GM12872 (cell line): ENCODE measurements at regions not wholly inside any gene's neighbourhood (a gene's known extent, or its start where the extent isn't known, plus 50 kb on each side); places are given as distances from the start of the nearest gene placed in this dataset.
A peak's percentile ranks its signal among the peaks of the same experiment; 100 is the strongest.

Experiments used
- CTCF ChIP-seq: IDR thresholded peaks from 3 replicates; pipeline ENCODE4 v1.5.1; 2011; ENCODE audit warnings: low read depth, mild to moderate bottlenecking, low read length, moderate library complexity; ENCODE audit not compliant: insufficient read depth

DNA sequence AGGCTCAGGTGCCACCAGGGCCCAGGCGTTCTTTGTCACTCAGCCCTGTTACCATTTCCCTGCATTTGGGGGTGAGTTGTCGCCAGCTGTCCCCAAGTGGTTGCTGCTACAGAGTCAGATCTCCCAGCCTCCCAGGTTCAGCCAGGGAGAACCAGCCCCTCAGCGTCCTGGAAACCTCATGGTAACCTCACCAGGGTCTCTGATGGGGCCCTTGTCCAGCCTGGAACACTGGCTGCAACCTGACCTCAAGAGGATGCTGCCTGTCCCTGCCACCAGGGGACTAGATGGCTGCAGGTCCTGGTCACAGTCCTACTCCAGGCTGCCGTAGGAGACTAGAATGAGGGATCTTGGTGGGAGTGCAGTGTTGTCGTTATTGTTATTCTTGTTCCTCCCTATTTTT lies 228.3 kb upstream of the PDE10A start:
- no peak for TF ChIP-seq CTCF

DNA sequence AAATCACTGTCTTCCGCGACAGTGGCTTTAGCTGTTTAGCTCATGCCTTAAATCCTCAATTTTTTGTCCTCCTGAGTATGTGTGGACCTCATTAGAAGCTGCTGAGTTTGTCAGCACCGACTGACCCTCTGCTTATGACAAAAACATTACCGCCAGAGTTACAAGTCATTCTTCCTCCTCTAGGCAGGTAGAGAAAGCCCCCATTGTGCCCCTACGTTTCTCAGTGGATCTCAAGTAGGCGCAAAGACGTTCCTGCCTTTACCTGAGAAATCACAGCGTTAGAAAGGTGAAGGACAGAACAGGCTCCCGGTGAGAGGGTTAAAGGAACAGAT lies 227.3 kb upstream of the PDE10A start:
- no peak for TF ChIP-seq CTCF

- TF ChIP-seq CTCF = peak; percentile 50
Observed at GRCh38 chr6:165889636-165890403, 226.8 kb upstream of the PDE10A start.

DNA sequence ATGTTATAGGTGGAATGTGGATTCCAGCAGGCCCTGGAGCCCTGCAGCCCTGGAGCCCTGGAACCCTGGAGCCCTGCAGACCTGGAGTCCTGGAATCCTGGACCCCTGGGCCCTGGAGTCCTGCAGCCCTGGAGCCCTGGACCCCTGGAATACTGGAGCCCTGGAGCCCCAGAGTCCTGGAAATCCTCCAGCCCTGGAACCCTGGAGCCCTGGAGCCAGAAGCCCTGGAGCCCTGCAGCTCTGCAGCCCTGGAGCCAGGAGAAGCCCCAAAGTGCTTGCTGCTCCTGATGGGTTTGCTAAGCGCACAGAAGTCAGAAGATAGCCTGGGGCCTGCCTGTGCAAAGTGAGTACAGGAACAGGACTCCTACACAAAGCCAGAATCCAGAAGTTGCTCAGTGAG lies 223.1 kb upstream of the PDE10A start:
- TF ChIP-seq CTCF = no peak

DNA sequence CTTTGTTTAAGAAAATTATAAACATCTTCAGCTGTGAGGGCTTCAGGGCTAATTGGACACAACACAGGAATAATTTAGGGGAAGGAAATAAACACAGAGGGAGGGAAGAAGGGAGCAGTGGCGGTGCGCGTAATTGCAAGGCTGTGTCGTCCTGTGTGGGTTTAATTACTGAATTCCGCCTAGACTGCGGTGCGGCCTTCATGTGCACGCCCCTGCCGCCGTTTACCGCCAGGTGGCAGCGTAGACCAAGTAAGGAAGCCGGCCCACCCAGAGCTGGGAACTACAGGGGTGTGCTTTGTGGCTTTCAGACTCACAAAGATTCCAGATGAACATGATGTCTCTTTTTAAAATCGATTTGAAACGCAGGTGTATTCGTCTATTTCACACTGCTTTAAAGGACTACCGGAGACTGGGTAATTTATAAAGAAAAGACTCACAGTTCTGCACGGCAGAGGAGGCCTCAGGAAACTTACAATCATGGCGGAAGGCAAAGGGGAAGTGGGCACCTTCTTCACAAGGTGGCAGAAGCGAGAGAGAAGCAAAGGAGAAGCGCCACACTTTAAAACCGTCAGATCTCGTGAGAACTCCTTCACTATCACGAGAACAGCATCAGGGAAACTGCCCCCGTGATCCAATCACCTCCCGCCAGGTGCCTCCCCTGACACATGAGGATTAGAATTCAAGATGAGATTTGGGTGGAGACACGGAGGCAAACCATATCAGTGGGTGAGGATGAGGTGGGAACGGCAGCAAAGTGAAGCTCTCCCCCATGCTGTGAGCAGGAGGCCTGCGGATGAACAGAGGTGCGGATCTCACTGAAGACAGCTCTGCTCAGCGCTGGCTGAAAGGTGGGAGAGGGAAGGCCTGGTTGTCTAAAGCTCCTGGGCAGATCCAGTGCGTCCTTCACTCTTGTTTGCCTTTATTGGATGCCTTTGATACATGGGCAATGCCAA lies 222.0 kb upstream of the PDE10A start:
- peak; percentile 84 for TF ChIP-seq CTCF

- no peak for TF ChIP-seq CTCF
Observed at GRCh38 chr6:165883851-165884640, 221.0 kb upstream of the PDE10A start.

GRCh38 chr6:165881806-165882205 lies 218.8 kb upstream of the PDE10A start:
- TF ChIP-seq CTCF = no peak
